T follicular helper cell (primary cell): ENCODE measurements at regions not wholly inside any gene's neighbourhood (a gene's known extent, or its start where the extent isn't known, plus 50 kb on each side); places are given as distances from the start of the nearest gene placed in this dataset.
"Not testable (repeated sequence)": the region's sequence is repeated elsewhere in the genome, so short reads cannot be mapped to it uniquely, and the experiment has no call there.

Experiments used
- DNase-seq: peaks from one replicate; pipeline ENCODE4 v3.0.0-alpha.2; 2020; ENCODE audit warnings: low read depth

DNA sequence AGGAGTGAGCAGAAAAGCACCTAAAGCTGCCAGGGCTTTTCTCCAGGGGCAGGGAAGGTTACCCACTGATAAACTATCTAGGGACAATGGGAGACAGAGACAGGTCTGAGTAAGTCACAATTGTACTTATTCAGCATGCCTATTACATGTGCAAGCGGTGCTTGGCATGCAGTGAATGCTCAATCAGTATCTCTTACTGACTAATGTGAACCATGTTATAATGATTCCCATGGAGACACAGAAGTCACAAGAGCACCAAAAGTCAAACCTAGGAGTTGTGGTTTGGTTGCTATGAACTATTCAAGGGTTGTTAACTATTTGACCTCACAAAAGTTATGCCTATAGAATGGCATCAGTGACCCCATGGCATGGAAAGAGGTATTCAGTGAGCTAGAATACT is 50.0 kb upstream of the RASGRP1 start:
- no peak for DNase-seq

DNA sequence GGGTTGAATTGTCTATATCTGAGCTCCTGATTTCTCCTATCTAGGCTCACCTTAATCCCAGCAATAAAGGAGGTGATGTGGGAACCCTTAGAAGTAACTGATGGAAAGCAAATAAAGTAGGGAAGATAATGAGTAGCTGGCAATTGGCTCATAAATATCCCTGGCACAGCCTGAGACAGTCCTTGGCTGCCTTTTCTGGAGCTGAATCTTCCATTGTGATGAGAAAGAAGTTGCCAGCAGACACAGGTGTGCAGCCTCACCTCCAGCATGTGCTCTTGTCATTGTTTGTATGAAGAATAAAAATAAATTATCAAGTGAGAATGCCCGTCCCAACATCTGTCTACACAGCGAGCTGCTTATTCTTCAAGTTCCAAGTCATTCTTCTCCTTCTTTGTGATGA is 53.2 kb upstream of the RASGRP1 start:
- DNase-seq: no peak

DNA sequence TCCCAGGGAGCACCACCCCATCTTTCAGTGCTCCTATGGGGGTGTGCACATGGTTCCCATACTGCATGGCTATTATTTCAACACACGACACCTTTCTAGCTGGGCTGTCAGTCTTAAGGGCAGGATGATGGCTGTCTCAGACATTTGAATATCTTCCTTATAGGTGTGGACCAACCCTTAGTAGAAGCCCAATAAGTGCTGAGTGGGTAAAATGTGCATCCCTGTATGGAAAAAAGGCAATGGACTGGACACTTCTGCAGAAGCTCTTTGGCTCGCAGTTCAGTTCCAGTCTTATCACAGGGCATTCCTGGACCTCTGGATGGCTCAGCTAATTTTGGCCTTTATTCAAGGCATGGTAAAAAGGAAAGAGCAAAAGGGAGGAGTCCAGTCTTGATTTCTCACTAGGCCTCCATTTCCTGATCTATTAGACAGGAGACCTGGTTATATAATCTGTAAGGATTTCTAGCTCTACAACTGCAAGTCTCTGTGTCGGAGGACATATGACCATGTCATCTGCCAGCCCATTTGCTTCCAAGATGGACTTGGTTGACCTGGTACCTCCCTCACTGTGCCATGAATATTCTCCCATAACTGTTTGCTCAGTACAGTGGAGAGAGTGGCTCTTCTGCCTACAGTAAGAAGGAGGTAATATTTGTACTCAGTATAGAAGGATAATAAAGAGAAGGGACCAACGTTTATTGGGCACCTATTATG is 53.8 kb upstream of the RASGRP1 start:
- no peak for DNase-seq

DNA sequence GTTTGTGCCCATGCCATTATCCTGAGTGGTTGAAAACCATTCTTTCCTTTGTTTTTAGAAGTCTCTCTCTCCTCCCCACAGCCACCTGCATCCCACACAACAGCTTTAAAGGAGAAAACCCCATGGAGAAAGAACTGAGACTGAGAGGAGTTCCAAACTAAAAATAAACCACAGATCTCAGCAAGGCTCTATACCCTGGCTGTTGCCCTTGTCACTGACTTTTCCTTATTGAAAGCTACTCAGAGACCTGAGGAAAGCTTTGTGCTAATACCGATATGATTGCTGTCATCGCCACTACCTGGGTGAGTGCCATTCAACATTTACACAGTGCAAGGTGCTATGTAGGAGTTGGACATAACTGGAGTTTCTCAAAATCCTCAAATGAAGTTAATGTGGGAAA is 55.5 kb upstream of the RASGRP1 start:
- no peak for DNase-seq

DNA sequence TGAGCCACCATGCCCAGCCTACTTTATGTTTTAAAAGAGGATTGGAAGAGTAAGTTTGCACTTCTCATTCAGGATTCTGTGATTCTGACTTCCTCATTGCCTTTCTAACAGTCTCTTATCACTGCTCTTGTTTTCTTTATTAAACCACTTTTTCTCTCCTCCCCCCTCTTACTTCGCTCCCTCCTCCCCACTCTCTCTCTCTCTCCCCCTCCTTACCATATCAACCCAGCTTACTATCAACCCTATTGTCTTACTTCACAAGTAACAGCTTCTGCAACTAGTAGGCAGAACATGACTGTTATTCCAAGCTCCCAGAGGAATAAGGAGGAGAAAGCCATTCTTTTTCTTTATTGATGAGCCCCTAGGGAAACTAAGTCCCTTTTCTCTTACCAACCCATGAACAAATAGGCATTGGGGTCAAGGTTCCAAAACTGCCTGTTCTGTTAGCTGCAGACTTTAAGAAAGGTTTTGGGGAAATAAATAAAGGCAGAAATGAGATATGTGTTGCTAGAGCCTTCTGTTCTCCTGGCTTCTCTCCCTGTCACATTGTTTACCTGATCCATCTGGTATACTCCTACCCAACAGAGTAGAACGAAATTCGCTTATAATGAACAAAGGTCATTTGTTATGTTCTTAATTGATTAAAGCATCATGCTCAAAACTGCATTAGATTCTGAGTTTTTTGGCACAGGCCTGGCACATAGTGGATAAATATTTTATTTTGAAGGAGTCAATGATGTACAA is 56.4 kb upstream of the RASGRP1 start:
- no peak for DNase-seq

DNA sequence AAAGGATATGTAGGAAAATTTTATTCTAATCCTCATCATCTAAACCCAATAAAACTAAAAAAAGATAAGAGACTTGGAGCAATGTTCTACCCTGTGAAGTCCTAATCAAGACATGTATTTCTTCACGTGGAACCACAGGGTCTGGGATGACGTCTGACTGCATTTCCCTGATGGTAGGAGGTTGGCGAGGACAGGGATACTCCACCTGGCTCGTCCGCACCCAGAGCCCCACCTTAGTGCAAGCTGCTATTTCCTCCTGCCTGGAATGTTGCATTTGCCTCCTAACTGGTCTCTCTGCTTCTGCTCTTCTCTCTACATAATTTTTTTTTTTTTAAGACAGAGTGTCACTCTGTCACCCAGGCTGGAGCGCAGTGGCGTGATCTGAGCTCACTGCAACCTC is 57.7 kb upstream of the RASGRP1 start:
- no peak for DNase-seq

DNA sequence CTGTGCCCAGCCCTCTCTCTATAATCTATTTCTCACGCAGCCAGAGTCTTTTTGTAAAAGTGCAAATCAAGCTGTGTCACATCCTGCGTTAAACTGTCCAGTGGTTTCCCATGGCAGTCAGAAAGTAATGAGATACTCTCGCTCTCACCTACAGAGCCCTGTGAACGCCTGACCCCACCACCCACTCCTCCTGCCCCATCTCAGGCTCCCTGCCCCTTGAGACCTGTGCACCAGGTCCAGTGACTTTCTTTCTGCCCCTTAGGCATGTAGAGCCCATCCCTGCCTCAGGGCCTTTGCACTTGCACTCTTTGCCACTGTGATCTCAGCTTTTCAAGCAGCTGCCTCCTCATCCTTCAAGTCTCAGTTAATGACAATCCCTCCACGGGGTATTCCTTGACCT is 58.3 kb upstream of the RASGRP1 start:
- no peak for DNase-seq

DNA sequence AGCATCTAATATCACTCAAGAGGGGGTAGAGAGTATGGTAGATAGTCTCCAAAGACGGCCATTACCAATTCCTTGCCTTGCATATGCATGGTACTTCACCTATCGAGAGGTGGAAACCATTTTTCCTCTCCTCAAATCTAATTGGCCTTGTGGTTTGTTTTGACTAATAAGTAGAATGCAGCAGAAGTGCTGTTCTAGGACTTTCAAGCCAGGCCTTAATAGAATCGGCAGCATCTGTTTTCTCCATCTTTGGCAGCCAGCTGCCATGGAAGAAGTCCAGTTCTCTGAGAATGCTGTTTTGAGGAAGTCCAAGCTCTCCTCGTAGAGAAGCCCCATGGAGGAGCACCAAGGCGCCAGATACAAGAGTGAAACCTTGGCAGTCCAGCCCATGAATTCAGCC is 59.1 kb upstream of the RASGRP1 start:
- no peak for DNase-seq

DNA sequence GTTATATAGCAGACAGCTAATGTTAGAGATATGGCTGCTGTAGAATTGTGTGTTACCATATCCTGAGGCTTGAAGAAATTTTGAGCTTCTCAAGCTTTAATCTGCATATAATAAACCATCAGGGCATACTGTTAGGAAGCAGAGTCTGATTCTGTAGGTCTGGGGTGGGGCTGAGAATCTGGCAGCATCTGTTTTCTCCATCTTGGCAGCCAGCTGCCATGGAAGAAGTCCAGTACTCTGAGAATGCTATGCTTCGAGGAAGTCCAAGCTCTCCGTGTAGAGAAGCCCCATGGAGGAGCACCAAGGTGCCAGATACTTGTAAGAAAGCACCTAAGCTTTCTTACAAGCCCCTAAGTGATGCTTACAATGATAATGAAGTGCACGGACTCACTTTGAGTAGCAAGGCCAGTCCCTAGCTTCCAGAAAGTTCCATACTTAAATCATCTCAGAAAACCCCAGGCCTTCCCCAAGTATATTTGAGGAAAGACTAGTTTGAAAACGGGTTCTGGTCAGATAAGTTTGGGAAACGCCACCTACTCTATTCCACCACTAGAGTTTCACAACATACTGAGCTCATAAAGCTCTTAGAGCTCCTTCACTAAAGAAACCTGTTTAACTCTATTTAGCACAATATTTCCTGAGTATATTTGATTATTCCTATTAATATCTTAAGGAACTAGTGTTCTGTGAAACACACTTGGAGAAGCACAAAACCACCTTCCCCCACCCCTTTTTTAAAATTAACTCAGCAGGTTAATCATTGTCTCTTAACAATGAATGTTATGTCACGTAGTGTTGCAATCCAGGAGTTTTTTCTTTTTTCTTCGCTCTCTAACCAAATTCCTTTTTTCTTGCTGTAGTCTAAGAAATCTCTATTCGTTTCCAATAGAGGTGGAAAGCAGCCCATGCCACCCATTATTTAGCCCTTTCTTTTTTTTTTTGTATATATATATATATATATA is 59.9 kb upstream of the RASGRP1 start:
- no peak for DNase-seq

DNA sequence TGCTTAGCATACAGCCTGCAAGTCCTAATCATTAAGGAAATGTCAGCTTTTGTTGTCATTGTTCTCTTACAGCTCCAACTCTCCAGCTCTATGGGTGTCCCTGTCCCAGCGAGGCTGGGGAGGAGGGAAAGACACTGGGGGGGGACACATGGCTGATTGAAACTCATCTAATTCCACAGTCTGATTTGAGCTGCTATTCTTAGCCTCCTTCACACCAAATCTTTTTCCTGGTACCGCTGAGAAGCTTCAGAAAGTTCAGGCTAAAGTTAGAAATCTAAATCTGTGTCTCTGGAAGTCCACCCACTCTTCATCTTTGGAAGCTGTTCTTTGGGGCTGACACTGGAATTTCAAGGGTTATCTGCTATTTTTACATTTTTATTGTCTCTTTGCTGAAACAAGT is 61.3 kb upstream of the RASGRP1 start:
- DNase-seq: no peak

DNA sequence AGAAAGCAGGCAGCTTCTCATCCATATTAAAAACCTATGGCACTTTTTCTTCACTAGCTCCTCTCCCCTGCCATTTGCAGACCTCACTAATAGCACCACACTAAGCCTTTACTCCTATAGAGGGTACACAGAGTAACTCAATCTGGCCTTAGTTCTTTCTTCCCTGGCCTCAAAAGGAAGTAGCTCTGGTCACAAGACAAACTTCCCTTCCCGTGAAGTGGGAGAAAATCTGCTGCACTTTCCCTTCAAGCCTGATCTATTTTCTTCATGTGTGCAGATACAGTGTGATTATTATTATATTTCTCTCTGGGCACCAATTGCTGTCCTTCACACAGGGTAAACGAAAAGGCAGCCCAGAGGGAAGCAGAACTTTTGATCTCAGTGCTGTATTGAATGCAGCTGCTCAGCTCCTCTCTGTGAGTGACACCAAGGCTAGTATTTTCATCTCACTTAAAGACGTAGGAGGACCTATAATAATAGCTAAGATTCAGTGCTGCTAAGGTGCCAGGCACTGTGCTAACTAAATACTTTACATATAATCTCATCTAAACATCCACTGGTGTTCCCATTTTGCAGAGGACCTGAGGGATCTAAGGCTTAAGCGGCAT is 61.9 kb upstream of the RASGRP1 start:
- DNase-seq: no peak

DNA sequence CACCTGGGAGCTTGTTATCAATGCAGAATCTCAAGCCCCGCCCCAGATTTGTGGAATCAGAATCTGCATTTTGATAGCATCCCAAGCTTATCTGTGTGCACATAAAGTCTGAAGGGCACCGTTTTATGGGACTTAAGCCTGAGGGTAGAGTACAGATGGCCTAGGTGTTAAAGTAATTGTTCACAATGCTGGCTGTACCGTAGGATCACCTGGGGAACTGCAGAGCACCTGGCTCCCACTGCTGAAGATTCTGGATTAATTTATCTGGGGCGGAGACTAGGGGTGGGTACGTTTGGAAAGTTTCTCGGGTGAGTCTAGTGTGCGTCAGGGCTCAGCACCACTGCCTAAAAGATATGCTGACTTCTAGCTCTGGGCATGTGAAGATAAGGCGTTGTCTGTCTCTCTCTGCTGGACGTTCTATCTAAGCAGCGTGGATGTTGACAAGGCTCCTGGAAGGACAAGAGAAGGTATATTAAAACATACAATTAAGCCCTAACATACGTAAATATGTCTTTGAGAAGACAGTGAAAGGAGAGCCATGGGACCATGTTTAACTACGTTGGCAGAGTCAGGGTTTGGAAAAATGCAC is 63.2 kb upstream of the RASGRP1 start:
- no peak for DNase-seq

DNA sequence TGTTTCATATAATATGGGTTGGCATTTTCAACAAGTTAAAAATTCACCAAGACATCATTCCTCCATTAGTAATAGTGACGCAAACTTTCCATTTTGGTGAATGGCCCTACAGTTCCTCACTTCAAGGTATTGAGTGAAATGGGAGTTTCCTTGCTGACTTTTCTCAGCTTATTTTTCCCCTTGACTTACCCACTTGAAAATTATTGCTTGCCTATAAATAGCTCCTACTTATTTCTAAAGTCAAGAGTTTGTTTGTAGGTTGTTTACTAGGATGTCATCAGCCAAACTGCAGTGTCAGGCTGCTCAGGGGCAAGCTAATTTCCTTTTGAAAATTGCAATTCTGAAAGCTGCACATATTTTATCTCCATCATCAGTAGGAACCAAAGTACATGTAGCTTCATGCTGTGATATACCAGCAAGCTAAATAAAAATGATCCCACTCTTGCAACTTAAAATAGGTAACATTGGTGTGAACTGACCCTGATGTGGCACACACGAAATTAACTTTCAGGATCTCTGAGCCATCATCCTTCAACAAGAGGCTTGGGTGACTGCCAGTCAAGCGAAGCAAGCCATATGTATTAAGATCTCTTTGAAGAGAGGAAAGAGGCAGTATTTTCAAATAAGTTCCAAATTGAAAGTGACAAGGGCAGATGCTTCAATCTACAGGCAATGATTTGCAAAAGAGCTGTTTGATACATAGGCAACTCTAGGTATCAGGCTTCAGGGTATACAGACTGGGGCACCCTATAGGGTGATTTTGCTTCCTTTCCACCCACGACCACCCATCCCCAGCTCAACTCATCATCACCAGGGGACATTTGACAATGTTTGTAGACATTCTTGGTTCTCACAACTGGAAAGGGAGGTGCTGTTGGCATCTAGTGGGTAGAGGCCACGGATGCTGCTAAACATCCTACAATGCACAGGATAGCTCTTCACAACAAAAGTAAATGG is 66.8 kb upstream of the RASGRP1 start:
- no peak for DNase-seq

DNA sequence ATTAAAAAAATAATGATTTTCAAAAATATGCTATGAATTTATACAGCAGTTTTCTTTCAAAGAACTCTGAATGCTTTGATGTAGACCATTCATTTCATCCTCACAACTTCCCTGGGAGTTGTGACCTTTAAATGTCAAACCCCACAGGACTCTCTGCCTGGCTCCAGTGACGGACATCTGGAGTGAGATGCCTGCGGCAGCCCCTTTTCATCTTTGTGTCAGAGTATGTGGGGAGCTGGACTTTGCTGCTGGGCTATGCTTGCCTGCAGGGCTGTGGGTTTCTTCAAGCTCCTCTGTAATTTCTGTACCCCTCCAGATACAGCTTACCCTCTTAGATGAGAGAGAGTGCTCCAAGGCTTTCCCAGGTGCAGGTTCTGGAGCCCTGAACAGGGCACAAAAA is 70.6 kb upstream of the RASGRP1 start:
- DNase-seq: no peak

DNA sequence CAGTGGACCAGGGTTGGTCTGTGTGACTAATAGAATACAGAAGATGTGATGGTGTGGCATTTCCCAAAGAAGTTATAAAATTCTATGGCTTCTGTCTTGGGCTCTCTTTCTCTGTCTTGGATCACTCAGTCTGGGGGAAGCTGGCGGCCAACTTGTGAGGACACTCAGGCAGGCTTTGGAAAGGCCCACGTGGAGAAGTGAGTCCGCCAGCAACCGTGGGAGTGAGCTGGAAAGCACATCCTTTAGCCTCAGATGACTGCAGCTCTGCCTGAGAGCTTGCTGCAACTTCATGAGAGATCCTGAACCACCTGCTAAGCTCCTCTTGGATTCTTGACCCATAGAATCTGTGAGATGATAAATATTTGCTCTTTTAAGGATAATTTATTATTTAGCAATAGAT is 72.0 kb upstream of the RASGRP1 start:
- no peak for DNase-seq

DNA sequence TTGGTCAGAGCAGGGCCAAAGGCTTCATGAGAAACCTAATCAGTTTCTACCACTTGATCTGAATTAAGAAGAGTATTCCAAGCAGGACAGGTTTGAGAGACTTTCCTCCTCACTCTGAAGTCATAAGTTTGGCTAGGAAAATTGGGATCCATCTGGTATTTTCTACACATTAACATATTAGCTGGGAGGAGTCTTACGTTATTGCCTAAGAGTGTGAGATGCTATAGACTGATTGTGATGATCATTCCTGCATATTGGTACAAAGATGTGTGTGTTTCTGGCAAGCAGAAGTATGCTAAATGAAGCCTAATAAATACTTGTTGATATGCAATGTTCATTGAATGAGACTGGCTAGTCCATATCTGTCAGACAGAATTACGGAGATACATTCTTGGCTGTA is 73.5 kb upstream of the RASGRP1 start:
- no peak for DNase-seq

DNA sequence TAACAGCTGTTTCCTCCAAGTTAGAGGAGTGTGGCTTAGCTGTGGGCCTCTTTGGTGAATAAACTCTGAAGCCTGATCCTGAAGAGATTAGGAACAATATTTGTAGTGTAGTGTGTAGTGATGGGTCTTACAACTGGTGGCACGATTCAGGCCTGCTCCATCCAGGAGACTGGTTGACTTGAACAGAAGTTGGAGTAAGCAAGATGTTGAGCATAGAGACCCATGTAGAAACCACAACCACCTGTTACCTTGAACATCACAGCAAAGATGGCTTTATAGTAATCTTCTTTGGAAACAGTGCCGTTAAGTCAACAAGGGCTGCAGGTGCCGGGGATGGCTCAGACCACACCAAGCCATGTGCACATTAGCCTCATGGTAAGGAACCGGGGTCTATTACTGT is 74.2 kb upstream of the RASGRP1 start:
- DNase-seq: no peak

DNA sequence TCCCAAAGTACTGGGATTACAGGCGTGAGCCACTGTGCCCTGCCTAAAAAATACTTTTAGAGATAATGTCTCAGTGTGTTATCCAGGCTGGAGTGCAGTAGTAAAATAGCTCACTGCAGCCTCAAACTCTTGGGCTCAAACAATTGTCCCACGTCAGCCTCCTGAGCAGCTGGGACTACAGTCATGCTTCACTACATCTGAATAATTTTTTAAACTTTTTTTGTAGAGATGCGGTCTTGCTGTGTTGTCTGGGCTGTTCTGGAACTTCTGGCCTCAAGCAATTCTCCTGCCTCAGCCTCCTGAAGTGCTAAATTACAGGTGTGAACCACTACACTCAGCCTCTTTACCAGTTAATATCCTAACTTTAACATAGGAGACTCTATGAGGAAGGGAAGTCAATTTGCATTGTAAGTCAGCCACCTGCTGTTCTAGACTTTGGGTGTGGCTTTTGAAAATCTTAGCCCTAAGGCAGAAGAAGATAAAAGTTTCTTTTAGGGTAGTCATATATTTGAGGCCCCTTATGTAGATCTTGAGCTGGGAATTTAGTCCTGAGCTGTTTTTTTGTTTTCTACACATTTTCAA is 78.2 kb upstream of the RASGRP1 start:
- no peak for DNase-seq

DNA sequence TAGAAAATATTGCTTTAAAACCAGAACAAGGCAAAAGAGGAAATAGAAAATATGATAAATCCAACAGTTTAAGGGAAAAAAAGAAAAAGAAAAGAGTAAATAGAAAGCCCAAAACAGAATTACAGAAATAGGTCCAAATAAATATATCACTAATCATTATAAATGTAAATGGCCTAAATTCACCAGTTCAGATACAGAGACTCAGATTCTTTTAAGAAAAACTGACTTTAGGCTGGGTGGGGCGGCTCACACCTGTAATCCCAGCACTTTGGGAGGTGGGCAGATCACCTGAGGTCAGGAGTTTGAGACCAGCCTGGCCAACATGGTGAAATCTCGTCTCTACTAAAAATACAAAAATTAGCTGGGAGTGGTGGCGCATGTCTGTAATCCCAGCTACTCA is 79.7 kb upstream of the RASGRP1 start:
- not testable (repeated sequence) for DNase-seq

DNA sequence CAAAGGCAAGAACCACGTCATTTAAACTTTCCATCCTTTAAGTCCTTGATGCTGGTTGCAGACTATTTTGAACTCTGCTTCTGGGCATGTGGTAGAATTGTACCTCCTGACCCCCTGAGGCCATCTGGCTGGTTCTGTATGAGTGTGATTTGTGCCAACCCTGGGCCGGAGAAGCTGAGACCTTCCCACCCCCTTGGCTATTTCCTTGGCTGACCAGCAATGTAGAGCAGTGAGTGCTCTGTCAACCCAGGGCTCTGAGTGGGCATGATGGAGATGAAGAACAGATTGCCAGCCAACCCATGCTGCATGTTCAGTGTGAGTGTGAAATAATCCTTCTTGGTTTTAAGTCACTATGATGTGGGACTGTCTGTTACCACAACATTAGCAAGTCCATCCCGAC is 82.1 kb upstream of the RASGRP1 start:
- DNase-seq: no peak
